Keratinocyte (primary cell): ENCODE measurements at regions not wholly inside any gene's neighbourhood (a gene's known extent, or its start where the extent isn't known, plus 50 kb on each side); places are given as distances from the start of the nearest gene placed in this dataset.
"Not testable (repeated sequence)": the region's sequence is repeated elsewhere in the genome, so short reads cannot be mapped to it uniquely, and the experiment has no call there.

ENCODE experiments used
- EZH2 ChIP-seq: IDR thresholded peaks from one replicate; pipeline ENCODE4 v1.6.1; 2012; ENCODE audit warnings: inconsistent platforms, mild to moderate bottlenecking, low read length, moderate library complexity
- TF ChIP-seq, protein P1 (sequence below), 3 experiments: IDR thresholded peaks in 1 of 3; conservative IDR thresholded peaks in 1 of 3; optimal IDR thresholded peaks in 1 of 3; 2 replicates in 2 of 3; 3 replicates in 1 of 3; pipeline versions ENCODE3 to v1.5.1; 2011; ENCODE audit warnings: low read length in 3 of 3, mild to moderate bottlenecking in 3 of 3, moderate library complexity in 2 of 3, control low read depth in 1 of 3, inconsistent platforms in 1 of 3; ENCODE audit not compliant: insufficient read depth in 2 of 3; ENCODE audit errors: extremely low read depth in 1 of 3

GRCh38 chr5:130596647-130597046 lies 568.4 kb downstream of the HINT1 start:
- TF ChIP-seq, protein P1, sequence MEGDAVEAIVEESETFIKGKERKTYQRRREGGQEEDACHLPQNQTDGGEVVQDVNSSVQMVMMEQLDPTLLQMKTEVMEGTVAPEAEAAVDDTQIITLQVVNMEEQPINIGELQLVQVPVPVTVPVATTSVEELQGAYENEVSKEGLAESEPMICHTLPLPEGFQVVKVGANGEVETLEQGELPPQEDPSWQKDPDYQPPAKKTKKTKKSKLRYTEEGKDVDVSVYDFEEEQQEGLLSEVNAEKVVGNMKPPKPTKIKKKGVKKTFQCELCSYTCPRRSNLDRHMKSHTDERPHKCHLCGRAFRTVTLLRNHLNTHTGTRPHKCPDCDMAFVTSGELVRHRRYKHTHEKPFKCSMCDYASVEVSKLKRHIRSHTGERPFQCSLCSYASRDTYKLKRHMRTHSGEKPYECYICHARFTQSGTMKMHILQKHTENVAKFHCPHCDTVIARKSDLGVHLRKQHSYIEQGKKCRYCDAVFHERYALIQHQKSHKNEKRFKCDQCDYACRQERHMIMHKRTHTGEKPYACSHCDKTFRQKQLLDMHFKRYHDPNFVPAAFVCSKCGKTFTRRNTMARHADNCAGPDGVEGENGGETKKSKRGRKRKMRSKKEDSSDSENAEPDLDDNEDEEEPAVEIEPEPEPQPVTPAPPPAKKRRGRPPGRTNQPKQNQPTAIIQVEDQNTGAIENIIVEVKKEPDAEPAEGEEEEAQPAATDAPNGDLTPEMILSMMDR (optimal IDR thresholded peaks at IDR 0.05 in 1 of 3, IDR thresholded peaks at IDR 0.05 in 1 of 3, conservative IDR thresholded peaks at IDR 0.05 in 1 of 3; ENCODE audit: extremely low read depth in 1 of 3, insufficient read depth in 2 of 3, low read length in 3 of 3), result not testable (repeated sequence)
- not testable (repeated sequence) for TF ChIP-seq EZH2
